ENCODE measurements at regions not wholly inside any gene's neighbourhood (a gene's known extent, or its start where the extent isn't known, plus 50 kb on each side); places are given as distances from the start of the nearest gene placed in this dataset.
A peak's percentile ranks its signal among the peaks of the same experiment; 100 is the strongest.

GRCh38 chr18:8938817-8939216, 163.7 kb upstream of the NDUFV2 start:
- peaks cover 14 to 15% of the 10 kb centered on the region in 2 experiments for H3K4me1 ChIP-seq (ENCODE audit: control insufficient read depth in 1 of 2, insufficient read depth in 2 of 2, low read length in 2 of 2)
- H3K14ac ChIP-seq (ENCODE audit: low read length): no peak overlapping the region
- no peak overlapping the region for H3K18ac ChIP-seq (ENCODE audit: low read length)
- no peak overlapping the region for H3K9ac ChIP-seq (ENCODE audit: low read length)
- peak overlapping the region; percentile 2 for H2BK120ac ChIP-seq (ENCODE audit: insufficient read depth, low read length, poor library complexity)
- H3K4me3 ChIP-seq (ENCODE audit: low read depth, low read length): no peak overlapping the region
- no peaks in the 10 kb centered on the region for H3K27me3 ChIP-seq (ENCODE audit: insufficient read depth, low read length)
- H3K79me1 ChIP-seq (ENCODE audit: low read length): peaks cover 17% of the 10 kb centered on the region
- H3K27ac ChIP-seq (ENCODE audit: low read depth, low read length): no peak overlapping the region
- no peak overlapping the region for H3K4me2 ChIP-seq (ENCODE audit: low read length)
- H3K79me2 ChIP-seq (ENCODE audit: control insufficient read depth, insufficient read depth, low read length, poor library complexity): peaks cover 1% of the 10 kb centered on the region
- no peak overlapping the region for H2BK5ac ChIP-seq (ENCODE audit: low read depth, low read length, poor library complexity)
- no peak overlapping the region for H4K8ac ChIP-seq (ENCODE audit: low read depth, low read length)
- peak; percentile 28 to 59 for DNase-seq
- no peak overlapping the region for H3K23ac ChIP-seq (ENCODE audit: low read length)
- no peak overlapping the region for H2AFZ ChIP-seq (ENCODE audit: insufficient read depth, low read length, poor library complexity)
- peak overlapping the region; percentile 45 for H4K91ac ChIP-seq (ENCODE audit: low read depth, low read length)
- H3K4ac ChIP-seq (ENCODE audit: low read depth, low read length): no peak overlapping the region
- no peak overlapping the region for H4K12ac ChIP-seq (ENCODE audit: low read depth, low read length)
- no peaks in the 10 kb centered on the region for H3K36me3 ChIP-seq (ENCODE audit: control insufficient read depth in 1 of 2, insufficient read depth in 2 of 2, low read length in 2 of 2)
- H3K9me3 ChIP-seq (ENCODE audit: insufficient read depth, low read depth, low read length): peaks cover 1% of the 10 kb centered on the region
- H2AK5ac ChIP-seq (ENCODE audit: low read length): no peak overlapping the region
- no peak overlapping the region for H2BK12ac ChIP-seq (ENCODE audit: low read length)
- no CpG with 5 or more reads among the region's 7 CpGs for WGBS (ENCODE audit: extremely low coverage, insufficient coverage, insufficient read length)

- H2AFZ ChIP-seq (ENCODE audit: insufficient read depth, low read length, poor library complexity): no peak overlapping the region
- H4K8ac ChIP-seq (ENCODE audit: low read depth, low read length): no peak overlapping the region
- no peaks in the 10 kb centered on the region for H3K27me3 ChIP-seq (ENCODE audit: insufficient read depth, low read length)
- WGBS (ENCODE audit: extremely low coverage, insufficient coverage, insufficient read length): no CpG with 5 or more reads among the region's 6 CpGs
- no peak overlapping the region for H3K4ac ChIP-seq (ENCODE audit: low read depth, low read length)
- H2BK120ac ChIP-seq (ENCODE audit: insufficient read depth, low read length, poor library complexity): no peak overlapping the region
- no peak overlapping the region for H3K23ac ChIP-seq (ENCODE audit: low read length)
- no peak overlapping the region for H3K4me3 ChIP-seq (ENCODE audit: low read depth, low read length)
- H3K36me3 ChIP-seq (ENCODE audit: control insufficient read depth in 1 of 2, insufficient read depth in 2 of 2, low read length in 2 of 2): no peaks in the 10 kb centered on the region
- H3K18ac ChIP-seq (ENCODE audit: low read length): no peak overlapping the region
- H2BK5ac ChIP-seq (ENCODE audit: low read depth, low read length, poor library complexity): no peak overlapping the region
- no peak overlapping the region for H4K91ac ChIP-seq (ENCODE audit: low read depth, low read length)
- H3K4me1 ChIP-seq (ENCODE audit: control insufficient read depth in 1 of 2, insufficient read depth in 2 of 2, low read length in 2 of 2): peaks cover 7 to 9% of the 10 kb centered on the region in 2 experiments
- peak overlapping the region; percentile 9 for H3K14ac ChIP-seq (ENCODE audit: low read length)
- peak overlapping the region; percentile 77 for H2BK12ac ChIP-seq (ENCODE audit: low read length)
- no peak overlapping the region for H3K9ac ChIP-seq (ENCODE audit: low read length)
- peaks cover 1% of the 10 kb centered on the region for H3K79me2 ChIP-seq (ENCODE audit: control insufficient read depth, insufficient read depth, low read length, poor library complexity)
- peak in 1 of 2 donors; percentile 59 for DNase-seq
- H2AK5ac ChIP-seq (ENCODE audit: low read length): no peak overlapping the region
- H3K9me3 ChIP-seq (ENCODE audit: insufficient read depth, low read depth, low read length): no peaks in the 10 kb centered on the region
- no peak overlapping the region for H3K4me2 ChIP-seq (ENCODE audit: low read length)
- H4K12ac ChIP-seq (ENCODE audit: low read depth, low read length): no peak overlapping the region
- H3K79me1 ChIP-seq (ENCODE audit: low read length): peaks cover 7% of the 10 kb centered on the region
- no peak overlapping the region for H3K27ac ChIP-seq (ENCODE audit: low read depth, low read length)
These were observed 160.2 kb upstream of the NDUFV2 start for GRCh38 chr18:8942021-8942908.

GRCh38 chr18:8942909-8943545, 159.5 kb upstream of the NDUFV2 start:
- no CpG with 5 or more reads among the region's 15 CpGs for WGBS (ENCODE audit: extremely low coverage, insufficient coverage, insufficient read length)

GRCh38 chr18:8943900-8944870, 158.3 kb upstream of the NDUFV2 start:
- H2BK120ac ChIP-seq (ENCODE audit: insufficient read depth, low read length, poor library complexity): no peak overlapping the region
- peaks cover 1% of the 10 kb centered on the region for H3K79me2 ChIP-seq (ENCODE audit: control insufficient read depth, insufficient read depth, low read length, poor library complexity)
- no peak overlapping the region for H3K4ac ChIP-seq (ENCODE audit: low read depth, low read length)
- no peaks in the 10 kb centered on the region for H3K27me3 ChIP-seq (ENCODE audit: insufficient read depth, low read length)
- no peak overlapping the region for H2BK5ac ChIP-seq (ENCODE audit: low read depth, low read length, poor library complexity)
- no peak overlapping the region for H4K12ac ChIP-seq (ENCODE audit: low read depth, low read length)
- H3K4me1 ChIP-seq (ENCODE audit: control insufficient read depth in 1 of 2, insufficient read depth in 2 of 2, low read length in 2 of 2): peaks cover 4 to 8% of the 10 kb centered on the region in 2 experiments
- H3K9ac ChIP-seq (ENCODE audit: low read length): no peak overlapping the region
- no peaks in the 10 kb centered on the region for H3K9me3 ChIP-seq (ENCODE audit: insufficient read depth, low read depth, low read length)
- H4K8ac ChIP-seq (ENCODE audit: low read depth, low read length): no peak overlapping the region
- no peak overlapping the region for H3K27ac ChIP-seq (ENCODE audit: low read depth, low read length)
- H4K91ac ChIP-seq (ENCODE audit: low read depth, low read length): no peak overlapping the region
- H2AK5ac ChIP-seq (ENCODE audit: low read length): no peak overlapping the region
- H3K4me2 ChIP-seq (ENCODE audit: low read length): no peak overlapping the region
- no peak overlapping the region for H3K4me3 ChIP-seq (ENCODE audit: low read depth, low read length)
- no peak overlapping the region for H3K18ac ChIP-seq (ENCODE audit: low read length)
- no peak overlapping the region for H2AFZ ChIP-seq (ENCODE audit: insufficient read depth, low read length, poor library complexity)
- no peaks in the 10 kb centered on the region for H3K36me3 ChIP-seq (ENCODE audit: control insufficient read depth in 1 of 2, insufficient read depth in 2 of 2, low read length in 2 of 2)
- H3K14ac ChIP-seq (ENCODE audit: low read length): no peak overlapping the region
- H3K23ac ChIP-seq (ENCODE audit: low read length): no peak overlapping the region
- H3K79me1 ChIP-seq (ENCODE audit: low read length): peaks cover 4% of the 10 kb centered on the region
- no CpG with 5 or more reads among the region's 11 CpGs for WGBS (ENCODE audit: extremely low coverage, insufficient coverage, insufficient read length)
- DNase-seq: no peak
- H2BK12ac ChIP-seq (ENCODE audit: low read length): no peak overlapping the region

More at GRCh38 chr18:8942909-8943545, 159.5 kb upstream of the NDUFV2 start:
- Histone ChIP-seq H2BK120ac (ENCODE audit: insufficient read depth, low read length, poor library complexity) (no peak overlapping the region), H3K4me1 (ENCODE audit: control insufficient read depth in 1 of 2, insufficient read depth in 2 of 2, low read length in 2 of 2) (peaks cover 6 to 8% of the 10 kb centered on the region in 2 experiments), H4K91ac (ENCODE audit: low read depth, low read length) (no peak overlapping the region), H3K4me2 (ENCODE audit: low read length) (no peak overlapping the region), H2BK5ac (ENCODE audit: low read depth, low read length, poor library complexity) (peak overlapping the region; percentile 44), H3K9me3 (ENCODE audit: insufficient read depth, low read depth, low read length) (no peaks in the 10 kb centered on the region), H2AFZ (ENCODE audit: insufficient read depth, low read length, poor library complexity) (peak overlapping the region; percentile 66), H2AK5ac (ENCODE audit: low read length) (no peak overlapping the region), H3K36me3 (ENCODE audit: control insufficient read depth in 1 of 2, insufficient read depth in 2 of 2, low read length in 2 of 2) (no peaks in the 10 kb centered on the region), H3K18ac (ENCODE audit: low read length) (no peak overlapping the region), H3K27ac (ENCODE audit: low read depth, low read length) (no peak overlapping the region), H3K23ac (ENCODE audit: low read length) (no peak overlapping the region), H4K8ac (ENCODE audit: low read depth, low read length) (no peak overlapping the region), H3K79me1 (ENCODE audit: low read length) (peaks cover 5% of the 10 kb centered on the region), H3K4ac (ENCODE audit: low read depth, low read length) (no peak overlapping the region), H3K27me3 (ENCODE audit: insufficient read depth, low read length) (no peaks in the 10 kb centered on the region), H3K4me3 (ENCODE audit: low read depth, low read length) (no peak overlapping the region), H4K12ac (ENCODE audit: low read depth, low read length) (no peak overlapping the region), H3K9ac (ENCODE audit: low read length) (no peak overlapping the region), H3K79me2 (ENCODE audit: control insufficient read depth, insufficient read depth, low read length, poor library complexity) (peaks cover 1% of the 10 kb centered on the region), H2BK12ac (ENCODE audit: low read length) (peak overlapping the region; percentile 77), H3K14ac (ENCODE audit: low read length) (peak overlapping the region; percentile 9)
- peak in 1 of 2 donors; percentile 26 for DNase-seq

Data from trophoblast cell (in vitro differentiated cells and primary cell).